ENCODE measurements at regions not wholly inside any gene's neighbourhood (a gene's known extent, or its start where the extent isn't known, plus 50 kb on each side); places are given as distances from the start of the nearest gene placed in this dataset.
A peak's percentile ranks its signal among the peaks of the same experiment; 100 is the strongest.

DNA sequence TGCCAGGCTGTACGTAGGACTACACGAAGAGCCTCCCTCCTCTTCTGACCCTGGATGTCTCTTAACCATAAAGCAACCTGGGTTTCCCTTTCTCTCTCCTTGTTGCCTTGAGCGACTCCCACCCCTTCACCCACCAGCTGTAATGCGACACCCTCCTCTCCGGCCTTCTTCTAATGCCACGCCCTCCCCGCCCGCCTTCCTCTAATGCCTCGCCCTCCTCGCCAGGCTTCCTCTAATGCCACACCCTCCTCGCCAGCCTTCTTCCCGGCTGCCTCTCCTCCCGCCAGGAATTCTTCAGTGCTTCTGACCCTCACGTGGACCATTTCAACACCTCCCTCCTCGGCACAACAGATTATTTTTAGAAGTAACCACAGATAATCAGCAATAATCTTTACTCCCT, 348.5 kb upstream of the SHH start:
- DNase-seq = no peak

DNA sequence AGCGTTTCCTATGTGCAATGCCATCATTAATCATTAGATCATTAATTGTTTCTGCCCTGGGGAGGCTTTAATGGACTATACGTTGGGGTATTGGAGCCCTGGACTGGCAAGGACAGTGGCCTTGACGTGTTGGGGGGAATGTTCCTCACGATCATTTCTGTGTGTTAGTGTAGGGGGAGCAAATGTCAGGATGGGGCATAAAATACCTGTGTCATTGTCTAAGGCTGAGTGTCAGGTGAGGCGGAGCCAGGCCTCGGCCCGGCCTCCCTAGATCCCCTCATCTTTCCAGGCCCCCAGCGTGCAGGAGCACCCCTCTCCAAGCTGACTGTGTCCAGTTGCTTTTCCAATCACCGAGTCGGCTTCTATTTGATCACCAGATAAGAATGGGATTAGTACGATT, 346.4 kb upstream of the SHH start:
- no peak for DNase-seq

DNA sequence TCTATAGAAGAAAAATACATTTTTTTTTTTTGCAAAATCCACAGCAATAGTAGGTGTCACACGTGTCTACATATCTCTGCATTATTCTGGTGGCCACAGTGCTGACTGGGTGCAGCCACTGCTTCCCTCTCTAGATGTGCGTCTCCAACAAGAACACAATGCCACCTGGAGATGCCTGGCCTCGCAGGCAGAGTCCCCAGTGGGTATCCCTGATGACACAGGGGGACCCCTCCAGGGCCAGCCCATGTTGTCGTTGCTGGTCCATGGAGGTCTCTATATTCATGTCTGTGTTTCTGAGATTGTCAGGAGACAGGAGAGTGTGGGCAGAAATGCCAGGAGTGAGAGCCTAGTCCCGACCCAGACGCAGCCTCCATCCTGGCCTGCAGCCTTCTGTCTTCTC, 345.9 kb upstream of the SHH start:
- DNase-seq = no peak

DNA sequence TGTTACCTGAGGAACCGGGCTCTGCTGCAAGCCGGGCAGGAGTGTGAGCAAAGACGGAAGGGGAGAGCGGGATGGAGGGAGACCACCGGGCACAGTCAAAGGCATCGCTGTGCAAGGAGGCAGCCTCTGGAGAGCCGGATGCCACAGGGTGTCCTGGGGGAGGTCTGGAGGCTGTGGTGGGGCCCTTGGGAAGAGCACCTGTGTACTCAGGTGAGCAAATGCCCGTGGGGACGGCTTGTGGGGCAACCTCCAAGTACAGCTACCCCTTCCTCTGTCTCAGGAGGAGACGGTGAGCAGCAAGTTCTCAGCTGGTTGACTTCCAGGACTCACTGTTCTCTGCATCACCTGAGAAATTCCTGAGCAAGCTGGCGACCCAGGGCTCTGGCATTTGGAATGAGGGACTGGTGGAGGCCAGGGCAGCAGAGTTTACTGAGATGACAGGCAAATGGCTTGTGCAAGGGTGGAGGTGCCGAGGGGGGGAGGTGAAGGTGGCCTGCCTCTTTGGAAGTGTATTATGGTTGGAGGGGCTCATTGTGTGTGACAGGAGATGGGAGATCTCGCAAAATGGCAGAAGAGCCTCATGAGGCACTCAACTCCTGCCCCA, 345.2 kb upstream of the SHH start:
- no peak for DNase-seq

DNA sequence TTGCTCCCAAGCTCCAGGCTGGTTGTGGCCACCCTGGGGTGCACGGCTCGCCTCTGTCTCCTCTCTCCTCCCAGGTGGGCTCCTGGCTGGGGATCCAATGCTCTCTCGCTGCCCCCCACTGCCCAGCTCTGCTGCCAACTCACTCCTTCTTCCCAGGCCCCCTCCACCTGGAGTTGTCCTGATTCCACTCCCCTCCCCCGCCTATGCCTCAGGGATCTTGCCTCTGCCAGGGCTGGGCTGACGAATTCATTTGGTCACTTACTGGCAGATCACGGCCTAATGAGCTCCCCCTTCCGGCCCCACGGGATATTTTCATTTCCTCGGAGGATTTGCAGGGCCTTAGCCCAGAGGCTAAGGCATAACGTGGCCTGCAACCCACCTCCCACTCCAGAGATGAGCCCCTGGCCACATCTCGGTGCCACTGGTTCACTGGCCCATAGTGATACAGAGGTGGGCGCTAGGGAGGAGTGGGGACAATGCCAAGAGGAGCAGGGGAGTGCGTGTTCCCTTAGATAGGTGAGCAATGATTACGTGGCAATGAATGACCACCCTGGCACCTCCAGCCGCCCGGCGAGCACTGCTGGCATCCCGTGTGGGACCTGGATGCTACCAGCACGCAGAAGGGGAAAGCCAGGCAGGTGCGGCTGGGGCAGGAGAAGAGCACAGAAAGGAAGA, 344.6 kb upstream of the SHH start:
- peak in 9 of 56 donors; percentile 4 to 46 (median 17) for DNase-seq

DNA sequence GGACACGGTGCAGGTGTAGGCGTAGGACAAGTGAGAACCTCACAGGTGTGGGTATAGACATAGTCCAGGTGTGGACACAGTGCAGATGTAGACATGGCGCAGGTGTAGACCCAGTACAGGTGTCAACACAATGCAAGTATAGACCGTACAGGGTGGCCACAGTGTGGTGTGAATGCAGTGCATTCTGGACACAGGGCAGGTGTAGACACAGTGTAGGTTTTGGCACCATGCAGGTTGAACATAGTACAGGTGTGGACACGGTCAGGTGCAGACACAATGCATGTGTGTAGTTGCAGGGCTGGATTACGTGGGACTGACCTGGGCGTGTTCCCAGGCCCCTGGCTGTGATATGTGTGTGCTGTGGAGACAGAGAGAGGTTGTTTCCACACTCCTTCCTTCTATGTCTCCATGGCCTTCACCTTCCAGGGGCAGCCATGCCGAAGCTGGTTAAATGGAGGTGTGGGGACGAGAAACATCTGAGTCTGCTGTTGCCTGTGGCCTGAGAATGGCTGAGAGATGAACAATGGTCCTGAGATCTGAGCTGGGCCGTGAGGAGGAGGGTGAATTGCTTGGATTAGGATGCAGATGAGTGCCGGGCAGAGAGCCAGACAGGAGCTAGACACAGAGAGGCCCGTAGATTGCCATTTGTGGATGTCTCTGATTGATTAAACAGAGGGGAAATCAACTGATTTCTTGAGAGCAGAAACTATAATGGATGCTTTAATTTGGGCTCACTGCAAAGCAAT, 343.9 kb upstream of the SHH start:
- DNase-seq = no peak

DNA sequence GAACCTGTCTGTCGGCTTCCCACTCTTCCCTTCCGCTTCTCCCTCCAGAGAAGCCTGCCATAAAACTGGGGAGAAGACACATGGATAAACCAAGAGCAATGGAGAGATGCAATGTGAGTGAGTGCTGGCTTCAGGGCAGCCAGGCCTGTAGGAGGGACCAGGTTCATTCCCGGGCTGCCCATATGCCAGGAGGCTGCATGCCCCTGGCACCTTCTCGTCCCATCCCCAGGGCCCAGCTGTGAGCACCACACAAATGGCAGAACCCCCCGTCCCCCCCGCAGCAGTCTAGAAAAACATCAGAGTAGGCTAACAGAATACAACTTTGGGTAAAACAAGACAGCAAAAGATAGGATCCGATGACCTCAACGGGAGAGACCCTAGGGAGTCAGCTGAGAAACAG, 341.3 kb upstream of the SHH start:
- no peak for DNase-seq

DNA sequence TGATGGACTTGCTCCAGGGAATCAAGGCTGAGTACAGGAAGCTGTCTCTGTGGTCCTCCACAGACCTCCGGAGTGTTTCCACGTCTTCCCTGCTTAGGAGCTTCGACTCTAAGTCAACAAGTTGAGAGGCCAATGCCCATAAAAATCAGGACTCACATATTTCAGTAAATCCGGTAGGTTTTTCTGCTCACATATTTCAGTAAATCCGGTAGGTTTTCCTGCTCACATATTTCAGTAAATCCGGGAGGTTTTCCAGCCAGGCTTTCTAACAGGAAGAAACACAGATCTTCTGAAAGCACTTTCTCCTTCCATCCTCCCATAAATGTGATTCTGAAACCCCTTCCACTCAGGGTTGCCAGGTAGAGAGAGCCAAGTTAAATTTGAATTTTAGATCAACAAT, 340.1 kb upstream of the SHH start:
- no peak for DNase-seq

DNA sequence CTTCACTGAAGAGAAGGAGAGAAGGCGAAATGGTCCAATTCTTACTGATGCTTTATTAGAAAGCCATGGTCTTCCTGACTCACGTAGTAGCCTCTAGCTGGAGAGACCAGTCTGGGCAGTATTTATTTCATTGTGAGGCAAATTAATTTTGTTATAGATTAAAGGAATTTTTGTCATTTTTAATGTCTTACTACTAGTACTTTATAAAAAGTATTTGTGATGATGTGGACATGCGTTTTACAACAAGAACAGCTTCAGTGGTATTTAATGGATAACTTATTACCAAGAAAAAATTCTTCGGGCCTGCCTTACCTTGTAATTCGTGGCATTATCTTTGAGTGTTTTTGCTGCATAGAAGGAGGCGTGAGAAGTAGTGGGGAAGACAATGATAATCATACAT, 339.4 kb upstream of the SHH start:
- no peak for DNase-seq

DNA sequence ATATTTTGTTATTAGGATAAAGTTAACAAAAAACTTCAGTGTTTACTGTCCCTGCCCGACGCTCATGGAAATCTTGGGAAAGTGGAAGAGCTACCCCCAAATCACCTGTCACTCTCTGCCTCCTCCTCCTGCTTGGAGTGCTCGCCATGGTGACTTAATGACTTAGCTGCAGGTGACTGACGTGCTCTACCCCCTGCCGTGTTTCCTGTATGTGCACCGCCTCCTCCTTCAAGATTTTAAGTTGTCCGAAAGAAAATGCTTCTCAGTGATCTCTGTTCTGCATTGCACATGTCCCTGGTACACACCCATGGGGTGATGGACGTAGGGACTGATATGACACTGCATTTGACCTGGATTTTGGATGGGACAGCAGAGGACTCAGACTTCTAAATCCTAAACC, 338.8 kb upstream of the SHH start:
- no peak for DNase-seq

DNA sequence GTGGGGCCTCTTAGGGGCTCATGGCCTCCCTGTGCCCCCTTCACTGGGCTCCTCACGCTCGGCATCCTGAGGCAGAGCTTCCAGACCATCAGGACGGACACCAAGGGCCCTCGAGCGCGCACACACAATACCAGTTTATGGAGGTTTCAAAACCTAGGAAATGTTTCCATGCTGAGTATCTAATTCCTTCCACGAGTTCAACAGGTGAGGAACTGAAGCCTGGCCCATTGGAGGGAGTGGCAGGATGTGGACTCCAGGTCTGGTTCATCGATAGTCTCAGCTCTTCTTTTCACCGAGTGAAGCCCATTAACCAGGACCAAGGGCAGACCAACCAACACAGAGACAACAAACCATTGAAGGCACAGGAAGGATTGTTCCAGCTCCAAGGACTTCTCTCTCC, 336.7 kb upstream of the SHH start:
- no peak for DNase-seq

DNA sequence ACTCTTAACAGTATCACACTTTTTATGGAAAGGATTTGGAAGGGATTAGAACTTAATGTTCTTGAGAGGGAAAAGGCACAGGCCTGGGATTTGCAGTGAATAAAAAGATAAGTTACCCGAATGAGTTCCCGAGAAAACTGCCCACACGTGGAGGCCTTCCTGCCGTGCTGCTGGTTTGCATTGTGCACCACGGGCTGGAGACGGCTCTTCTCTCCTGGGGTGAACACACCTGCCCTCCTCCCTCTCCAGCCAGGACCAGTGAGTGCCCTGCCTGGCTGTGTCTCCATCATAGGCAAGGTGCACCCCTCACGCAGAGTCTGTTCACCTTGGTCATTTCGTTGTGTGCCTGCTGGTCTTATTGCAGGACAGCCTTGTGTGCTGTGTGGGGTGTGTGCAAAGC, 336.3 kb upstream of the SHH start:
- no peak for DNase-seq

DNA sequence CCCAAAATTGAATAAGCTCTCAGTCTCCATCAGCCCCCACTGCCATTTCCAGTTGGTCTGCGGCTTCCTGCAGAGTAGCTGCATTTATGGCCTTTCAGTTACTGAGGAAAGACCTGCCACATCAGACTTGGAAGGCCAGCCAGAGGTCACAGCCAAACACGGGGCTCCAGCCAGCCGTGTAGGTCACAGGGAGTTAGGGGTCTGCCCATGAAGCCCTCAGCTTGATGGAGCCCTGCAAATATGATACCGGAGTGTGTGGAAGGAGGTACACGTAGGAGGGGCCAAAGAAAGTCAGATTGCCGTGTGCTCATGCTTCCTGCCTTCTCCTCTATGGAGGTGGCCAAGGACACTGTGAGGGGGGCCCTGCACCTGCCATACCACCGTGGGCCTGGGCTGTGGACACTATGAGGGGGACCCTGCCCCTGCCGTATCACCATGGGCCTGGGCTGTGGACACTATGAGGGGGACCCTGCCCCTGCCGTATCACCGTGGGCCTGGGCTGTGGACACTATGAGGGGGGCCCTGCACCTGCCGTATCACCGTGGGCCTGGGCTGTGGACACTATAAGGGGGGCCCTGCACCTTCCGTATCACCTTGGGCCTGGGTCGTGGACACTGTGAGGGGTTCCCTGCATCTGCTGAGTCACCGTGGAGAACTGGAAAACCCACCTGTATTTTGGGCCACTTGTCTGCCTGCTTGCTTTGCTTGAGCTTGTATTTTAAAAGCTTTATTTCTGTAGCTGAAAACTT, 335.7 kb upstream of the SHH start:
- DNase-seq = no peak

DNA sequence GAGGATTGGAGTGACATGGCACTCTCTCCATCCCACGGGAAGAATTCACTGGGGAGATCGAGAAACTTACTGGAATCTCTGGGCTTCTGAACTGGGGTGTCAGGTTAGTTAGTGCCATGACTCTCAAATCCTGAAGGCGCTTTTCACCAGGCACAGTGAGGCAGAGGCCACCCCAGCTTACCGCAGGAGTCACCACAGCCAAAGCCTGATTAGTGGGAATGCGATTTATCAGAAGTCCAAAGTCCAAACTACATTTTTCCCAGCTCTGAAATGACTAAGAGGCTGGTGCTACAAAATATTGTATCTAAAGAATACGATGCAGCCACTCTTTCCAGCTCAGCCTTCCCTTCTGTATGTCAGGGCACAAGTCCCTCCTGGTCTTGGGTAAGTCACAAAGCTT, 334.8 kb upstream of the SHH start:
- no peak for DNase-seq

DNA sequence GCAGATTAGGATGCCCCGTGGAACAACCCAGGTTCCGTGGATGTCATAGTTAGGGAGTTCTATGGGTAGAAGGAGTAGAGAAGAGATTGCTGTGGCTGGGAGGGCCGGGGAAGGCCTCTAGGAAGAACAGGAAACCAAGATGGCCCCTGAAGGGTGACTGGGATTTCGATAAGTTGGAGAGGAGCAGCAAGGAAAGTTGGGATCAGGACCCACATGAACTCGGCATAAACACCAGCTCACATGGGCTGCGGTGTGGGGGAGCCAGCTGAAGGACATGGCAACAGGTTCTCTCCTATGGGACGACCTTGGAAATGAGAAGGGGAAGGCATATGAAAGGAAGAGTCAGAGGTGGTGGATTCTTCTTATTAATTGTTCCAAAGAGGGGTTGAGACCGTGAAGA, 333.7 kb upstream of the SHH start:
- DNase-seq = no peak

DNA sequence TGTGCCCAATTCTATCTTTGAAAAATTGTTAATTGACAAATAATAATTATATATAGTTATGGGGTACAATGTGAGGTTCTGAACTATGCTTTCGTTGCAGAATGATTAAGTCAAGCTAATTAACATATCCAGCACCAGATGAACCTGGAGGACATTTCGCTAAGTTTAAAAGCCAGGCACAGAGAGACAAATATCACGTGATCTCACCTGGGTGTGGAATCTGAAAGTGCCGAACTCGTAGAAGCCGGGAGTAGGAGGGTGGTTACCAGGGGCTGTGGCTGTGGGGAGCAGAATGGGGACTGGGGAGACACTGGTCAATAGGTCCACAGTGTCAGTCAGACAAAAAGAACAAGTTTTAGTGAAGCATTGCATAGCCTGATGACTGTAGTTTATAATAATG, 332.9 kb upstream of the SHH start:
- no peak for DNase-seq

DNA sequence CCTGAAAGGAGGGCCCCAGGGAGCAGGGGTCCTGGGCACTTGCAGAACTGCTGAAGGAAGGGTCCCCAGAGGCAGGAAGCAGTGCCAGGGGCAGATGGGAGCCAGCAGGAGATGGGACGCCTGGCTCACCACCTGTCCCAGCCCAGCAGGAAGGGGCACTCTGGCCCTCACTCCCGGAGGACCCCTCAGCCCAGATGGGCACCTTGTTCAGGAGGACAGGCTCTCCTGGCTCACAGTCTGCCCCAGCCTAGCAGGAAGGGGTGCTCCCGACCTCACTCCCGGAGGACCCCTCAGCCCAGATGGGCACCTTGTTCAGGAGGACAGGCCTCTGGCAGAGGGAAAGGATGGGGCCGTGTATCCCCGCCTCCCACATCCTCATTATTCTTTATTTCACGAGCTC, 331.4 kb upstream of the SHH start:
- no peak for DNase-seq

DNA sequence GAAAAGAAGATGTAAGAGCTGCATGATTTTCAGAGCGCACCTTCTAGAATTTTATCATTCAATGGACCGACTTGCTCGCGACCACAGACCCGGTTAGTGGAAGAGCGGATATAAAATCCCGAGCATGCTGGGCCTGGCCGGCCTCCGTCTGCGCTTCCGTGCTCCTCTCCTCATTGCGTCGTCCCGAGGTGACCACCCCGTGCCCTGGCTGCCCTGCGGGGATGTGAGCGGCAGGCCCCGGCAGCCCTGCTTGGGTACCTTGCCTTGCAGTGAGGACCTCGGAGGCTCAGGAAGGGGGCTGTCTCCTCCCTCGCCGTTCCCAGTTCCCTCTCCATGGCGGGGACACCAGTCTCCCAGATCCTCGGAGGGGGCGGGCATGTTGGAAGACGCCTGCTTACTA, 330.9 kb upstream of the SHH start:
- DNase-seq = no peak

DNA sequence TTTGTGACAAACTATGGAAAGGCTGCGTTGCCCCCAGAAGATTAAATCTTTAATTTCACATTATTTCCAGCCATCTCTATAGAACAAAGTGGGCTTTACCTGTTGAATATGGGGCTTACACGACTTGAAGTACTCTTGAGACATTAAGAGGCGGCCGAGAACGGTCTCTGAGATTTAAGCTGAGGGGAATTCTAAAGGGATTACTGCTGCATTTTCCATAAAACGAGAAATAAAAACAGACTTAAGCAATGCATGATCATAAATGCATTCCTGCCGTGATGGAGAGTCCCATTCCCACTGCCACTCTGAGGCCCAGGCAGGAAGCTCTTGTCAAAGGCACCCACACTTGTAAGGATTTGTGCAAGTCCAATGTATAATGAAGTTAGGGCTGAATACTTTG, 329.7 kb upstream of the SHH start:
- DNase-seq = no peak

DNA sequence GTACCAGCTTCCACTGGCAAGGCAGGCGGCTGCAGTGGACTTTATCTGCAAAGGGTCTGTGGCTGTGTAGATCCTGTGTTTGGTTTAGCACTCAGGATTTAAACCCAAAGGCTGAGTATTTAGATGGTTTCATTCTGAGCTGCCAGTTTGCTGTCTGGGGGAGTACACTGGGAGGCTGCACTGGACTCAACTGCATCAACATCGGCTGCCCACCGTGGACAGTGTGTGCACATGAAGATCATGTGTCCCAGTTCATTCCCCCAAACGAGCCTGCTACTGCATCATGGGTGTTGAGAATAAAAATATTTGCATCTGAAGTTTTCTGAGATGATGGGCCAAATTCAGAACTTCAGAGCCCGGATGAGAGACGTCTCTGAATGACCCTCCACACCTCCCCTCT, 328.6 kb upstream of the SHH start:
- DNase-seq = no peak

DNA sequence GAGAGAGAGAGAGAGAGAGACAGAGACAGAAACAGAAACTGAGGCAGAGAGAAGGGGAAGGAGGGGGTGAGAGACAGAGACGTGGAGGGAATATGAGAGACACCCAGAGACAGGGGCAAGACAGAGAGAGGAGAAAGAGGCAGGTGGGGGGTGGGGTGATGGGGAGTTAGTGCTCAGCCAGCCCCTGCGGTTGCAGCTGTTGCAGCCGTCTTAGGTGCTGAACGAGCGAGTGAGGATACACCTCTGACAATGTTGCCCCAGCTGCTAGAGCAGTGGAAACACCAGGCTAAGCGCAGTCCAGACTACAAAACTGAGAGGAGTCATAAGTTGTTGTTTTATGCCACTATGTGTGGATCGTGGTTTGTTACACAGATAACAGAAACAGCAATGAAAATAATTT, 328.2 kb upstream of the SHH start:
- no peak for DNase-seq

DNA sequence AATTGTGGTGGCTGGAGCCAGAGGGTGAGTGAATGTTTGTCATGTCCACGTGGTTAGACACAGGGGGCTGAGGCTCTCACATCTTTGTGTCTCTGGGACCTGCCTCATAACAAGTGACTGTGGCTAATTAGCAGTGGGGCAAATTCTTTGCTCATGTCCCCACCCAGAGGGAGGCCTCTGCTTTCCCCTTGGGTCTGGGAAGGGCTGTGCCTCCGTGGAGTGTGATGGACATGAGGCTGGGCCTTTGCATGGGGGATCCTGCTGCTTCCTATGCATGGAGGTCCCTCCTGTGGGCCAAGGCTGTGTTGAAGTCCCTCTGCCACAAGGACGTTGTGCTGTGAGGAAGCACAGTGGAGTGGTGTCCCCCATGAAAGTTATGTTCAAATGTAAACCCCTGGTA, 327.4 kb upstream of the SHH start:
- DNase-seq = no peak
